ENCODE measurements at regions not wholly inside any gene's neighbourhood (a gene's known extent, or its start where the extent isn't known, plus 50 kb on each side); places are given as distances from the start of the nearest gene placed in this dataset.
"Not testable (repeated sequence)": the region's sequence is repeated elsewhere in the genome, so short reads cannot be mapped to it uniquely, and the experiment has no call there.

DNA sequence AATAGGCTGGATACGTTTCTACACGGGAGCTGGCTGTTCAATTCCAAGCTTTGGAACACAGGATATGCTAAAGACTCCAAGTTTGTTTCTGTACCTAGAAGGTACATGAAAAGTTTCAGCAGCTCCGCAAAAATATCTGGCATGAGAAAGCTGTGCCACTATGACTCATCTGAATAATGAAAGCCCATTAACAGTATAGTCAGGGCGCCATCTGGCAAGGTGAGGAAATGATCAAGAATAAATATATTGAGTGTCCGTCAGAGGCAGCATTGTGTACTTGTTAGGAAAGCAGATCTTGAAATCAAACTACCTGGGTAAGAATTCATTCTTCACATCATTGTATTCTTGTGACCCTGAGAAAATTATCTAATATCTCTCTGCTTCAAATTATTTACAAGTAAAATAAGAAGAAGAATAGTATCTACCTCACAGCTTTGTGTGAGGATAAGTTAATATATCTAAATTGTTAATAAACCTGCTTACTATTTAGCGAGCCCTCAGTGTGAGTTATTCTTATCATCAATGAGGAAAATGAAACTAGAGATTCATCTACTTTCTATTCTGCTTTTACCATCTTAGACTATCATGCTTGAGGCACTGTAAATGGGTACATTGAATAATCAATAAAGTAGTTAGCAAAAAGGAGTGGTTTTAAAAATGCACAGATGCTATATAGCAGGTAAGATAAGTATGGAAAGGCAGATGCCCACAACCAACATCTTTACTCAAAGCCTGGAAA is 53.5 kb downstream of the FSCB start:
- H3K36me3 Mint-ChIP-seq: no peaks in the 10 kb centered on the region
- no peaks in the 10 kb centered on the region for H3K27me3 Mint-ChIP-seq
- H3K4me1 Mint-ChIP-seq: no peaks in the 10 kb centered on the region
- H3K4me3 Mint-ChIP-seq: no peak overlapping the region
- H3K9me3 Mint-ChIP-seq: peaks cover 13% of the 10 kb centered on the region
- no peak overlapping the region for H3K27ac Mint-ChIP-seq
- ATAC-seq (ENCODE audit: low read depth) (no peak), DNase-seq (ENCODE audit: low spot score in 2 of 2) (no peak)

DNA sequence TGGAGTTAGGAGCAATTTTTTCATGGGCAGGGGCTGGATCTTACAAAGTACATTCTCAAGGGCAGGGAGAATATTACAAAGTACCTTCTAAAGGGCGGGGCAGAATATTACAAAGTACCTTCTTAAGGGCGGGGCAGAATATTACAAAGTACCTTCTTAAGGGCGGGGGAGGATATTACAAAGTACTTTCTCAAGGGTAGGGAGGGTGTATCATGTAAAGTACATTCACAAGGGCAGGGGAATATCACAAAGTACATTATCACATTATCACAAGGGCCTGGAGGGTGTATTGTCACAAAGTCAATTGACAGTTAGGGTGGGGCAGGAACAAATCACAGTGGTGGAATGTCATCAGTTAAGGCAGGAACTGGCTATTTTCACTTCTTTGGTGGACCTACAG is 56.9 kb downstream of the FSCB start:
- not testable (repeated sequence) for H3K27ac Mint-ChIP-seq; H3K4me1 Mint-ChIP-seq; DNase-seq (ENCODE audit: low spot score in 2 of 2); H3K9me3 Mint-ChIP-seq; H3K36me3 Mint-ChIP-seq; H3K4me3 Mint-ChIP-seq; ATAC-seq (ENCODE audit: low read depth); H3K27me3 Mint-ChIP-seq

DNA sequence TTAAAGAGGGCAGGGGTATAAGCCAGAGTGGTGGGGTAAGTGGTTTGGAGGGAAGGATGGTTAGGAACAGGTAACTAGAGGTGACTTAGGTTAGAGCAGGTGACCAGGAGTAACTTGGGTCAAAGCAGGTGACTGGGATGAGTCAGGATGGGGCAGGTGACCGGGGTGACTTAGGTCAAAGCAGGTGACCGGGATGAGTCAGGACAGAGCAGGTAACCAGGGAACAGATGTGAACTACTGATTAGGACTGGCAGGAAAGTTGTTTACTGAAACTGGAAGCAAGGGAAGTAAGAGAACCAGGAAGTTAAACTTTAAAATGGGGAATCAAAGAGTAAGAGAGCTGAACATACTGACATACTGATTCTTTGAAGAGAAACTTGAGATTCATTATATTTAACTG is 57.4 kb downstream of the FSCB start:
- H3K4me1 Mint-ChIP-seq: no peaks in the 10 kb centered on the region
- no peak overlapping the region for H3K27ac Mint-ChIP-seq
- DNase-seq (ENCODE audit: low spot score in 2 of 2): no peak
- ATAC-seq (ENCODE audit: low read depth): no peak
- H3K4me3 Mint-ChIP-seq: no peak overlapping the region
- no peaks in the 10 kb centered on the region for H3K36me3 Mint-ChIP-seq
- peaks cover 9% of the 10 kb centered on the region for H3K9me3 Mint-ChIP-seq
- no peaks in the 10 kb centered on the region for H3K27me3 Mint-ChIP-seq

DNA sequence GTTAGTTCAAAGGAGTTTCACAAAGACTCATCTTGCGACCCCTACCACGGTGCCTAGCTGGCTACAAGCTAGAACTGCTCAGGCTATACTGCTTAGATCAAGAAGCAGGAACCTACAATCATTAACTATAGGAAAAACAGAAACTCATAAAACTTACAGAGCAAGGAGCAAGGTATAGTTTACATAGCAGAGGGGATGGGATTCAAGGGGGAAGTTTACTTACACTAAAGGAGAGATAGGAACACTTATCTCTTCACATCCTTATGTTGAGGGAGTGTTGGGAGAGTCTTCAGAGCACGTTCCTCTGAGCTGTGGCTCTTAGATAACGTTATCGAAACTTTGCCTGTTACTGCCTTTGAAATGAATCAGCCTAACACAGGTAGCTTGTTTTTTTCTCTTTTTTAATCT is 58.1 kb downstream of the FSCB start:
- no peaks in the 10 kb centered on the region for H3K36me3 Mint-ChIP-seq
- H3K9me3 Mint-ChIP-seq: peaks cover 9% of the 10 kb centered on the region
- DNase-seq (ENCODE audit: low spot score in 2 of 2) (no peak), ATAC-seq (ENCODE audit: low read depth) (no peak)
- H3K27me3 Mint-ChIP-seq: no peaks in the 10 kb centered on the region
- H3K4me1 Mint-ChIP-seq: no peaks in the 10 kb centered on the region
- H3K27ac Mint-ChIP-seq: no peak overlapping the region
- H3K4me3 Mint-ChIP-seq: no peak overlapping the region

DNA sequence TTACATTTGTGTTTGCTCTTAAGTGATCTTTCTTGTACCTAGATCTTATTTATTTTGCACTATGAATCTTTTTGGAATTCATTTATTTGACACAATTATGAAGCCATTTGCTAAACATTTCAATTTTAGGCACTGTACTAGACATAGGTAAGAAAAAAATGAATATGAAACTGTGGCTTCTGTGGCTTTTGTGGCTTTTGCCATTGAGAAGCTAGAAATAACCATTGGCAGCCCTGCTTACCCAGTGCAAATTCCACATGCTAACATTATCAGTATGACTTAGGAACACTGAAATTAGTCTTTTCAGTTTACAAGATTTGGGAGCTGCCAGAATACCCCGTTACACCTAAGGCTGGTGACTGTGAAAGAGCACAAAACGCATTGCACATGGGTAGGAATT is 60.1 kb downstream of the FSCB start:
- Mint-ChIP-seq H3K27me3 (no peaks in the 10 kb centered on the region), H3K27ac (no peak overlapping the region), H3K9me3 (peaks cover 9% of the 10 kb centered on the region), H3K36me3 (no peaks in the 10 kb centered on the region), H3K4me1 (no peaks in the 10 kb centered on the region), H3K4me3 (no peak overlapping the region)
- no peak for DNase-seq (ENCODE audit: low spot score in 2 of 2)
- no peak for ATAC-seq (ENCODE audit: low read depth)

DNA sequence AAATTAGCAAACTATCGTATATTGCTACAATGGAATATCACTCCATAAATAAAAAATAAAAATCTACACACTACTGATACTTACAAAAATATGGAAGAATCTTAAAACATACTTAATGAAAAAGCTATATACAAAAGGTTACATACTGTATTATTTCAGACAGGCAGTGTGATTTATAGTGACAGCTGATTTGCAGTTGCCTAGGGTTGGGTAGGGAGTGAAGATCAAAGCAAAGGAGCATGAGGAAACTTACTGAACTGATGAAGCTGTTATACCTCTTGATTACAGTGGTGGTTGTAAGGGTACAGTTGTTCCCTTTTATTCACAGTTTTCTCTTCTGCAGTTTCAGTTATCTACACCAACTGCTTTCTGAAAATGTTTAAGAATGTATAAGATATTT is 62.6 kb downstream of the FSCB start:
- no peak overlapping the region for H3K4me3 Mint-ChIP-seq
- H3K36me3 Mint-ChIP-seq: no peaks in the 10 kb centered on the region
- no peaks in the 10 kb centered on the region for H3K4me1 Mint-ChIP-seq
- H3K27ac Mint-ChIP-seq: no peak overlapping the region
- H3K9me3 Mint-ChIP-seq: peaks cover 7% of the 10 kb centered on the region
- no peaks in the 10 kb centered on the region for H3K27me3 Mint-ChIP-seq
- ATAC-seq (ENCODE audit: low read depth) (no peak), DNase-seq (ENCODE audit: low spot score in 2 of 2) (no peak)

DNA sequence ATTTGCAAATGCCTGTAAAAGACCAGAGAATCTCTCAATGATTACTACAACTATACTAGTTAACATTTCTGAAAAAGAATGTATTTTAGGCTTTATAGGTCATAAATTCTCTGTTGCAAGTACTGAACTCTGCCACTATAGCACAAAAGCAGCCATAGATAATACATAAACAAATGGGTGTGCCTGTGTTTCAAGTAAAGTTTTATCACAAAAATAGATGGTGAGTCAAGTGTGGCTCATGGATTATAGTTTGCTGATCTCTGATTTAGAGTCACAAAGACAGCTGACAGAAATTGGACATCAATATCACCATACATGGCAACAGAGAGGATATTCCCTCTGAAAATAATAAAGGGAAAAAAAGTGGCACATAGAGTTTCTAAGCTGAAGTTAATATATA is 68.1 kb downstream of the FSCB start:
- peaks cover 4% of the 10 kb centered on the region for H3K9me3 Mint-ChIP-seq
- DNase-seq (ENCODE audit: low spot score in 2 of 2): no peak
- ATAC-seq (ENCODE audit: low read depth): no peak
- no peaks in the 10 kb centered on the region for H3K27me3 Mint-ChIP-seq
- no peaks in the 10 kb centered on the region for H3K4me1 Mint-ChIP-seq
- no peak overlapping the region for H3K27ac Mint-ChIP-seq
- no peaks in the 10 kb centered on the region for H3K36me3 Mint-ChIP-seq
- H3K4me3 Mint-ChIP-seq: no peak overlapping the region

DNA sequence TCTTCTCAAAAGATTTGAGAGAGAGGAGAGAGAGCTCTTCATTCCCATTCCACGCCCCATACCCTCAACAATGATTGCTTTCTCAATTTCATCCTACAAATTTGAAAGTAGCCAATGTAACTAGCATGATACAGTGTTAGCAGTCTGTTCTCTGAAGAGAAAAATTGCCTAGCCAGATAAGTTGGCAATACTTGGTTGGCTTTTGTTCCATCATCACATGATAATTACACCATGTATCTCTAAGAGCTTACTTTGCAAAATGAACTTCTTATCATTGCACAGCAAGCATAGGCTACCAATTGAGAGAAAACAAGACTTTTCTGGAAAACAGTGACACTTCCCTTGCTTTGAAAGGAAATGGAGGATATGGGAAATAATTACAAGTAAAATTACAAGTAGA is 68.9 kb downstream of the FSCB start:
- no peak overlapping the region for H3K4me3 Mint-ChIP-seq
- H3K36me3 Mint-ChIP-seq: no peaks in the 10 kb centered on the region
- ATAC-seq (ENCODE audit: low read depth) (no peak), DNase-seq (ENCODE audit: low spot score in 2 of 2) (no peak)
- peaks cover 4% of the 10 kb centered on the region for H3K9me3 Mint-ChIP-seq
- H3K27ac Mint-ChIP-seq: no peak overlapping the region
- no peaks in the 10 kb centered on the region for H3K27me3 Mint-ChIP-seq
- no peaks in the 10 kb centered on the region for H3K4me1 Mint-ChIP-seq

DNA sequence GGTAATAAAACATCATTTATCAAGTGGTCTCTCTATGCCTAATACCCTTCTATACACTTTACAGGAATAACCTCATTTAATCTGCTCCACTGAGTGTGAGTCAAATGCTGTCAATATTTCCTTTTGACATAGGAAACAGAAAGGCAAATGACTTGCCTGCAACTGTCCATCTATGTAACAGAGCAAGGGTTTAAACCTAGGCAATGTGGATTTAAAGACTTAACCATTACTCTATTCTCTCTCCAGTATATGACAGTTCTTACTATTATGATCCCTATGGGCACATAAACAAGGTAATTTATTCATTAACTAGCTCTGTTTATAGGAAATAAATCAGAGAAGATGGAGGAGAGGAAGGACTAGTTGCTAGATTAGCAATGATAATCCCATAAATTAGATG is 70.6 kb downstream of the FSCB start:
- peaks cover 4% of the 10 kb centered on the region for H3K9me3 Mint-ChIP-seq
- ATAC-seq (ENCODE audit: low read depth): no peak
- no peak for DNase-seq (ENCODE audit: low spot score in 2 of 2)
- H3K36me3 Mint-ChIP-seq: no peaks in the 10 kb centered on the region
- H3K27me3 Mint-ChIP-seq: no peaks in the 10 kb centered on the region
- H3K27ac Mint-ChIP-seq: no peak overlapping the region
- no peaks in the 10 kb centered on the region for H3K4me1 Mint-ChIP-seq
- H3K4me3 Mint-ChIP-seq: no peak overlapping the region

DNA sequence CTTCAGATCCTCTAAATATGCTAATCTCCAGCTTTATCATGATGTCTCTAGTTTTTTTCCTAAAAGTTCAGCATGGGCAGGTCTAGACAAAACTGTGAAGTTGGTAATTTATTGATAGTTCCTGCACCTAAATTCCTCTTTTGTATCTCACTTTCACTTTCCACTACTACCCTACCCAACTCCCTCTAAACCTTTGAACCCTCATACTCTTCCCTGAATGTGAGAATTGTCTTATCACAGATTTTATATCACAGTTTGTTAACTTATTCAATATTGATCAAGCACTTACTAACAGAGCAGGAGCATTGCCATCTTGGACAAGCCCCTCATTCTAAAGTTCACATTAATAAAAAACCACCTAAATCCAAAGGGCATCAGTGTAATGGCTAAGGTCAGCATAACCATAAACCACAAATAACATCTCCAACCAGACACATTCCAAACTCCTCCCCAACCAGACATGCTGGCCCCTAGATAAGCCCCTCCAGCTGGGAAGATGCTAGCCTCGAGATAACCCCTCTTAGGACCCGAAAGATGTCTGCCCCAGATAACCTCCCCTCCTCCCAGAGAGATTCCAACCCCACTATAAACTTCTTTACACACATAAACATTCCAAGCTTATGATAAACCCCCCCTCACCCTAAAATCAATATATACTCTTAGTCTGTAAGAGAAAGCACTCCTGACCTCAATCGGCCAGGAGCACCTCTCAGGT is 78.7 kb downstream of the FSCB start:
- H3K36me3 Mint-ChIP-seq: no peaks in the 10 kb centered on the region
- H3K27ac Mint-ChIP-seq: no peak overlapping the region
- H3K4me1 Mint-ChIP-seq: no peaks in the 10 kb centered on the region
- no peak overlapping the region for H3K4me3 Mint-ChIP-seq
- H3K9me3 Mint-ChIP-seq: peaks cover 9% of the 10 kb centered on the region
- H3K27me3 Mint-ChIP-seq: no peaks in the 10 kb centered on the region
- ATAC-seq (ENCODE audit: low read depth) (no peak), DNase-seq (ENCODE audit: low spot score in 2 of 2) (no peak)

DNA sequence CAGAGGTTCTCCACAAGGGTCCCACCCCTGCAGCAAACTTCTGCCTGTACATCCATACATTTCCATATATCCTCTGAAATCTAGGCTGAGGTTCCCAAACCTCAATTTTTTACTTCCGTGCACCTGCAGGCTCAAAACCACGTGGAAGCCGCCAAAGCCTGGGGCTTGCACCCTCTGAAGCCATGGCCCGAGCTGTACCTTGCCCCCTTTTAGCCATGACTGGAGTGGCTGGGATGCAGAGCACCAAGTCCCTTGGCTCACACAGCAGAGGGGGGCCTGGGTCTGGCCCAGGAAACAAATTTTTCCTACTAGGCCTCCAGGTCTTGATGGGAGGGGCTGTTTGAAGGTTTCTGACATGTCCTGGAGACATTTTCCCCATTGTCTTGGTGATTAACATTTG is 84.4 kb downstream of the FSCB start:
- no peaks in the 10 kb centered on the region for H3K27me3 Mint-ChIP-seq
- H3K4me3 Mint-ChIP-seq: no peak overlapping the region
- ATAC-seq (ENCODE audit: low read depth): no peak
- DNase-seq (ENCODE audit: low spot score in 2 of 2): no peak
- no peaks in the 10 kb centered on the region for H3K4me1 Mint-ChIP-seq
- H3K9me3 Mint-ChIP-seq: peaks cover 10% of the 10 kb centered on the region
- no peaks in the 10 kb centered on the region for H3K36me3 Mint-ChIP-seq
- H3K27ac Mint-ChIP-seq: no peak overlapping the region

DNA sequence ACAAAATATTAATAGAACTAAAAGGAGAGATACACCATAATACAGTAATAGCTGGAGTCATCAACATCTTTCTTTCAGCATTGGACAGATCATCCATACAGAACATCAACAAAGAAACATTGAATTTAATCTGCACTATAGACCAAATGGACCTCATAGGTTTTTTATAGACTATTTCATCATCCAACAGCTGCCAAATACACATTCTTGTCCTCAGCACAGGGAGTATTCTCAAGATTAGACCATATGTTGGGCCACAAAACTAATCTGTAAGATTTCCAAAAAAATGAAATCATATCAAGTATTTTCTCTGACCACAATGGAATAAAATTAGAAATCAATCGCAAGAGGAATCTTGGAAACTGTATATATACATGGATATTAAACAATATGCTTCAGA is 86.9 kb downstream of the FSCB start:
- H3K4me1 Mint-ChIP-seq: no peaks in the 10 kb centered on the region
- H3K4me3 Mint-ChIP-seq: no peak overlapping the region
- no peak for DNase-seq (ENCODE audit: low spot score in 2 of 2)
- H3K27me3 Mint-ChIP-seq: no peaks in the 10 kb centered on the region
- no peak overlapping the region for H3K27ac Mint-ChIP-seq
- ATAC-seq (ENCODE audit: low read depth): no peak
- H3K9me3 Mint-ChIP-seq: peaks cover 9% of the 10 kb centered on the region
- no peaks in the 10 kb centered on the region for H3K36me3 Mint-ChIP-seq

DNA sequence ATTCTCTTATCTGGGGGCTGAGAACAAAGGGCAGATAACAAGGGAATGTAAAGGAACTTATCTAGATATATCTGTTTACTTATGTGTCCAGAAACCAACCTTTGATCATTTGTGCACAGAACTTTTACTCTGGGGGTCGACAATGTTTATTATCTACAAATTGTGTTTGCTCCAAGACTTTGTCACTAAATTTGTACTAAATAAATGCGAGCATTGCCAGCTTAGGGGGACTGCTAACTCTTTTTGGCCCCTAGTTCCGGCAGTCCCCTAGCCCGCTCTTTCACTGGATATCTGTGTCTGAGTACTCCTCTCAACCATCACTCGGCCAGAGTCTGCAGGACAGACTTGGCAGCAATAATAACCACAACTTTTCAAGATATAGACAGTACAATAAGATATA is 88.2 kb downstream of the FSCB start:
- DNase-seq (ENCODE audit: low spot score in 2 of 2) (no peak), ATAC-seq (ENCODE audit: low read depth) (no peak)
- Mint-ChIP-seq H3K27ac (no peak overlapping the region), H3K9me3 (peaks cover 11% of the 10 kb centered on the region), H3K36me3 (no peaks in the 10 kb centered on the region), H3K27me3 (no peaks in the 10 kb centered on the region), H3K4me1 (no peaks in the 10 kb centered on the region), H3K4me3 (no peak overlapping the region)

DNA sequence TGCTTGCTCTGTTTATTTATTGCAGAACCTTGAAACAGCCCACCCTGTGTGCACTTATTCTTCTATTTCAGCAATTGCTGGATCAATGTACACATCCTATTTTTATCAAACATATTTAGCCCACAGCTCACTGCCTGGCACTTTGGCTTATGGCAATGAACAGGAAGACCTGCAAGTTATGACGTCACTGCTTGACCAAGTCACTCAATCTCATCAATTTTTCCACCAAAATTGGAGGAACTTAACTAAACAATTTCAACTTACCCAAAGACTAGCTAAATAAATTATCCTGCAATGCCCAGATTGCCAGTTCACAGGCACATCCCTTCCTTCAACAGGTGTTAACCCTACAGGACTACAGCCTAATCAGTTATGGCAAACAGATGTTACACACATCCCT is 89.3 kb downstream of the FSCB start:
- ATAC-seq (ENCODE audit: low read depth): no peak
- DNase-seq (ENCODE audit: low spot score in 2 of 2): no peak
- peaks cover 11% of the 10 kb centered on the region for H3K9me3 Mint-ChIP-seq
- no peak overlapping the region for H3K27ac Mint-ChIP-seq
- H3K4me3 Mint-ChIP-seq: no peak overlapping the region
- H3K27me3 Mint-ChIP-seq: no peaks in the 10 kb centered on the region
- H3K36me3 Mint-ChIP-seq: no peaks in the 10 kb centered on the region
- H3K4me1 Mint-ChIP-seq: no peaks in the 10 kb centered on the region

DNA sequence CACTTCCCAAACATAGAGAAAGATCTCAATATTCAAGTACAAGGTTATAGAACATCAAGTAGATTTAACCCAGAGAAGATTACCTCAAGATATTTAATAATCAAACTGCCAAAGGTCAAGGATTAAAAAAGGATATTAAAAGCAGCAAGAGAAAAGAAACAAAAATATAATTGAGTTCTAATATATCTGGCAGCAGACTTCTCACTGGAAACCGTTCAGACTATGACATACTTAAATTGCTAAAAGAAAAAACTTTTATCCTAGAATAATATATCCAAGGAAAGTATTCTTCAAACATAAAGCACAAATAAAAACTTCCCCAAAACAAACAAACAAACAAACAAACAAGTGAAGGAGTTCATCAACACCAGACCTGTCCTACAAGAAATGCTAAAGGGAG is 92.4 kb downstream of the FSCB start:
- no peaks in the 10 kb centered on the region for H3K4me1 Mint-ChIP-seq
- no peaks in the 10 kb centered on the region for H3K27me3 Mint-ChIP-seq
- no peak for DNase-seq (ENCODE audit: low spot score in 2 of 2)
- peaks cover 9% of the 10 kb centered on the region for H3K9me3 Mint-ChIP-seq
- H3K4me3 Mint-ChIP-seq: no peak overlapping the region
- H3K27ac Mint-ChIP-seq: no peak overlapping the region
- no peak for ATAC-seq (ENCODE audit: low read depth)
- no peaks in the 10 kb centered on the region for H3K36me3 Mint-ChIP-seq

Measured in memory B cell (primary cell).